Fibroblast of skin of right quadriceps (primary cell): ENCODE measurements at regions not wholly inside any gene's neighbourhood (a gene's known extent, or its start where the extent isn't known, plus 50 kb on each side); places are given as distances from the start of the nearest gene placed in this dataset.
"Not testable (repeated sequence)": the region's sequence is repeated elsewhere in the genome, so short reads cannot be mapped to it uniquely, and the experiment has no call there.

ENCODE experiments used
- DNase-seq: peaks from one replicate; pipeline ENCODE4 v3.0.0-alpha.2; 2013

DNA sequence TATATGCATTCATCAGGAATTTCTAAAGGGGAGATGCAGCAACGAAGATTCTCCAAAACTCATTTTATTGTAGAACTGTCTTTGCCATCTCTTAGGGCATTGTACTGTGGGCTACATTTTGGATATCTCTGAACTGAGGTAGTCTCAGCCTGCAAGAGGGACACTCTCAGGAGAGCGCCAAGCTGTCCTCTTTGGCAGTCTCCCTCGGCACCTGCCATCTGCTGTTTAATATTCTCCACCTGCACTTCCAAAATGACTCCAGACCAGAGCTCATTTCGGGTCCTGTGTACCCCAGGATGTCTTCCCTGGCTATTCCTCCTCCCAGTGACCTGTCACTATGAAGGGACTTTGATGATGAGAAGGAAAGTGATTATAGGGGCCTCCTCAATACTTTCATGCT lies 356.3 kb upstream of the C1orf174 start:
- no peak for DNase-seq

DNA sequence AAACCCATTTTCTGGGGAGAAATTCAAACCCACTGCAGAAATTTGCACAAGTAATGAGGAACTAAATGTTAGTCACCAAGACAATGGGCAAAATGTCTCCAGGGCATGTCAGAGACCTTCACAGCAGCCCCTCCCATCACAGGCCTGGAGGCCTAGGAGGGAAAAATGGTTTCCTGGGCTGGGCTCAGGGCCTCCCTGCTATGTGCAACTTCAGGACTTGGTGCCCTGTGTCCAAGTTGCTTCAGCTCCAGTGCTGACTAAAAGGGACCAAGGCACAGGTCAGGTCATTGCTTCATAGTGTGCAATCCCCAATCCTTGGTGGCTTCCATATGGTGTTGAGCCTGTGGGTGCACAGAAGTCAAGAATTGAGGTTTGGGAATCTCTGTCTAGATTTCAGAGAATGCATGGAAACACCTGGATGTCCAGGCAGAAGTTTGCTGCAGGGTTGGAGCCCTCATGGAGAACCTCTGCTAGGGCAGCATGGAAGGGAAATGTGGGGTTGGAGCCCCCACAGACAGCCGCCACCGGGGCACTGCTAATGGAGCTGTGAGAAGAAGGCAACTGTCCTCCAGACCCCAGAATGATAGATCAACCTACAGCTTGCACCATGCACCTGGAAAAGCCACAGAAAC lies 358.2 kb upstream of the C1orf174 start:
- not testable (repeated sequence) for DNase-seq

DNA sequence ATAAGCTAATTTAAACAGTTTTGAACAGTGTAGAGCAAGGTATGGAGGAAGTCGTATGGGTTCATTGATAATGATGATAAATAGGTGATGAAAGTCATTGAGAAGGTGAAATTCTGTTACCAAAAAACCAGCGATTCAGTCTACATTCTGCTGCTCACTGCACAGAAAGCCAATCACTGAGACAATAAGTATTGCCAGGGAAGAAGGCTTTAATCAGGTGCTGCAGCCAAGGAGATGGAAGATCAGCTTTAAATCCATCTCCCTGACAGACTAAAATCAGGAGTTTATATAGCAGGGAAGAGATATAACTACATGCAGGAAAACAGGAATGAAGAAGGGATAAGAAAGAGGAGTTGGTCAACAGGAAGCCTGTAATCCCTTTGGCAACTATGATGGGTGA lies 361.3 kb upstream of the C1orf174 start:
- no peak for DNase-seq

DNA sequence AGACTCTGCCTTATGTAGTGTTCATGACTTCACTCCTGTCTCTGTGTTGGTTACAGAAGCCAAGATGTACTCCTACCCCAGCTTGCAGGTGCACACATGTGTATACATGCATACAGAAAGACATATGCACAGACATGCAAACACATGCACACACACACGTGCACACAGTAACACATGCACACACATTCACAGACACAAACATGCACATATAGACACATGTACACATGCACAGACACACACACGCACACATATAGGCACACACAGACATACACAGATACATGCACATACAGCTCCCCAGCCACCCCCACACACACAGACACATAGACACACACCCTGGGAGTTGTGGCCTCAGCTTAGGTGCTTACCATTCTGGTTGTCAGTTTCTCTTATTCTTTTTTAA lies 362.6 kb upstream of the C1orf174 start:
- DNase-seq = no peak

DNA sequence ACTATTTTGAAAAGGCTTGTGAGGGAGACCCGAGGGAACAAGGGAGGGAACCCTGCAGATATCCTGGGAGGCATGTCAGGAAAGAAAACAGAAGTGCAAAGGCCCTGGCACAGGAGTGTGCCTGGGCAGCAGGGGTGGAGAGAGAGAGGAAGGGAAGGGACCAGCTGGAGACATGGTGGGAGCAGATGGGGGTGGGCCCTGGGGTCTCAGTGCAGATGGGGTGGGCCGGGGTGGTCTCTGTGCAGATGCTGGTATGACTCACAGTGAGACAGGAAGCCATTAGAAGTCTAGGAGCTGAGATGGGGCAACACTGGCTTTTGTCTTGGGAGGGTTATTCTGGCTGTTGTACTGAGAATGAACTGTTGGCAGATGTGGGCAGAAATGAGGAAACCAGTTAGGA lies 363.6 kb upstream of the C1orf174 start:
- no peak for DNase-seq

DNA sequence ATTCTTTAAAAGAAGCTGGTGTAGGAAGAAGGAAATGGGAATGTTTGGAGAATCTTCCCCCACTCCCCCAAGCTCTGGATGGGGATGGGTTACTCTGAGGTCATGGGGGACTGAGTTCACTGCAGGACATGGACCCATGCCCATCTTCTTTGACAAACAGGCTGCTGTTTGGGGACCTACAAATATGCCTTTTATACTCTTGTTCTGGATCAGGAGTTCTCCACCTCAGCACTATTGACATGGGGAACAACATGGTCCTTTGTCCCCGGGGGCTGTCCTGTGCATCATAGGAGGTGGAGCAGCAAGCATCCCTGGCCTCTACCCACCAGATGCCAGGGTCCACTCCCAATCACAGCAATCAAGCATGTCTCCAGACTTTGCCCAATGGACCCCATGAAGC lies 365.8 kb upstream of the C1orf174 start:
- DNase-seq = no peak

DNA sequence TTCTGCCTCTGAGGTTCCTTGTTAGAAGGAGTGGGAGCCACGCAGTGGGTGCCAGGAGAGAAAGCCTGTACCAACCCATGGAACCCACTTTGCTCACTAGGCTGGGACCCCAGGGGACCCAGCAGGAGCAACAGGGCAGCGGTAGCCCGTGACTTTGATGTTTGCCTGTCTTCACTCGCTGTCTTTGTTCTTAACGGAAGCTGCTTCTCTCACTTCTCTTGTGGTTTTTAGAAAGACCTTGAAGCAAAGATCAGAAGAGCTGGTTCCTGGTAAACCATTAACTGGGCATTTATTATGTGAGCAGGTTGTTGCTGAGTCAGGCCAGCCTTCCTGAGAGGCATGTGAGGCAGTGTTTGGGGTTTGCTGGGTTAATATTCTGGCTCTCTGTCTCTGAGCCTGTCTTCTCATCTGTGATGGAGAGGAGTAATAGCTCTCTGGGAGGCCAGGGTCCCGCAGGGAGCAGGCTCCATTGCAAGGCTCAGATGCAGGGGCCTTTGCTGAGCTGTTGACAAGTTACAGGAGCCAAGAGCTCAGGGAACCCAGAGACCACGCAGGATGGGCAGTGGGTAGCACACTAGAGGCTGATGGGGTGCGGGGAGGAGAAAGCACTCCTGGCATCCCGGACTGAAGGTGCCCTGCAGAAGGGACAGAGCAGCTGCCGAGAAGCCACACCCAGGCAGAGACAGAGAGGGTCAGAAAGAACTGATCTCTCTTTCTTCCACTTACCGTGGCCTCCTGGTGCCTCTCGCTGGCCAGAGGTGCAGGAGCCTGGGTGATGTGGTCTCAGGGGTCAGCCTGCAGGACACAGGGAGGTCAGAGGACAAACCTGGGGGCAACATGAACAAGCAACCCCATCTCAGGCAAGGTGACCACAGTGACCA lies 367.5 kb upstream of the C1orf174 start:
- no peak for DNase-seq

DNA sequence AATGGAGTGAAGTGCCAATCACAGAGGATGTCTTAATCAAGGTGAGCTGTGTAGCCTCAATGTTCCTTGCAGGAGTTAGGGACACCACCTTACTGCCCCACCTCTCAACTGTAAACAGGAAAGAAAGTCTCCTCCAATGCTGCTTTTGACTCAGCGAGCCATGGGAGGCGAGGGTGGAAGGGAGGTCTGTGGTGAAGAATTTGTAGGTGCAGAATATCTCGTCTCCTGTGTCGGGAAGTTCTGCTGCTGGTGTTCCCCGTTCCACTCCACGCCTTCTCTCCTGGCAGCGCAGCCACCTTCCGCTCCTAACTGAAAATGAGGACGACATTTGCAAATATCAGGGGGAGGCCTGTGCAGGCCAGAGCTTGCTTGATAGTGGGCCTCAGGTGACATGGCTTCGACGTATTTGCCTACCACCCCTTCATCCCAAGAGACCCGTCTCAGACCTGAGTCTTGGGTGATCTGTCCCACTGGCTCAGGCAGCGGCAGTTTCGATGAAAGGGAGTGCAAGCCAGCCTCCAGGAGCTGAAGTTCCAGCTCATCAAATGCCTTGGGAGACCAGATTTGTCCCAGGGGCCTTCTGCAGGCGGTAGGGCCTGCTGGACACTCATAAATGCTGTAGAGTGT lies 368.3 kb upstream of the C1orf174 start:
- no peak for DNase-seq

DNA sequence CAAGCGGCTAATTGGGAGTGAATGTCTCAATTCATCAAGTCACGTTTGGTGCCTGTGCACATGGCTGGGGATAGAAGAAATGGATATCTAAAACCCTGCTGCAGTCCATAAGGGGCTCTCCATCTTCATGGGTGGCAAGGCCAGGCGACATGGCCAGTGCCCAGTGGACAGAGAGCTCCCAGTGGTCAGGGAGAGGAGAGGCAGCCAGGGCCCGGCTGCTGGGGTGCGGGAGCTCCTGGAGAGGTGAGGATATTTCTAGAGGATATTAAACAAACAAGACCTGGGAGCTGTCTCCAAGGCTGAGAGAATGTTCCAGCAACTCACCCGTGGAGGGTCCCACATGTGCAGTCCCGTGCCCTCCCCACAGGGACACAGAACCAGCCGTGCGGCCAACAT lies 368.8 kb upstream of the C1orf174 start:
- DNase-seq = no peak

DNA sequence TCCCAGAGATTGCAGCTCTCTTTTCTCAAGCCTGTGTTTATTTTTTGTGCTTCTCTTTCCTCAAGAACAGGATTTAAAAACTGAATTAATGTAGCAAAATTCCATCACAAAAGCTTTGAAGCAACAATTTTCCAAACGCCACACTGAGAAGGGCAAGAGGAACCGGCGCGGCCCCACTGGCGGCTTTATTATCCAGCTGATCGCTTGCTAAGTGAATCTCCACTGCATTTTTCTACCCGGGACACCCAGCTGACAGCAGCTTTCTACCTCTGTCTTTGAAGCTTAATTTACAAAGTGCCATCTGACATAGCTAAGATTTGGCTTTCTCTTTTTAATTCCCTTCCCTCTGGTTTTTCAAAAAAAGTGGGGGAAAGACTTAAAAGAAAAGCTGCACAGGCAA lies 369.3 kb upstream of the C1orf174 start:
- DNase-seq = no peak

DNA sequence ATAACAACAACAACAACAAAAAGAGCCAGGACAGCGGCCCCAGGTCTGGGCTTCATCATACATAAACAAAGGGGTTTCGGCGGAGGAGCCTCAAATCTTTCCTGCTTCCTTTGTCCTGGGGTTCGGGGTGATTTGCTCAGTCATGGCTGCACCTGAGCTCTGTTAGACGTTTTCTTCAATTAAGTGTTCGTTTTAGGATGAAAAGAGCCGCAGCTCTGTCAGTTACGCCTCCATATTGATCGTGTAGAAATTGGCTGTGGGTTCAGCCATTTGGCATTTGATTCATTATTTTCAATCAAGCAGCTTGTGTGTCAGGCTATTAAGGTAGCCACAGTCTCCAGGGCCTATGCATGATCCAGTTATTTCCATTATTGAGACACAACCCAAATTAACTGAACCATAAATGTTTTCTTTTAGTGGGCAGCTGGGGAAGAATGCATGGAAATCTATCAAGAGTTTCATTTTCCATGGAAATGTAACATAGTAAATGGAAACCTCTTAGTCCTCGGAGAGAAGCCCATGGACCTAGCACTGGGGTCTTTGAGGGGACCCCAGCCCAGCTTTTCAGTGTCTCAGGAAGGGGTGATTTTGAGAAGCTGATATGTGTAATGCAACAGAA lies 370.0 kb upstream of the C1orf174 start:
- DNase-seq = no peak

DNA sequence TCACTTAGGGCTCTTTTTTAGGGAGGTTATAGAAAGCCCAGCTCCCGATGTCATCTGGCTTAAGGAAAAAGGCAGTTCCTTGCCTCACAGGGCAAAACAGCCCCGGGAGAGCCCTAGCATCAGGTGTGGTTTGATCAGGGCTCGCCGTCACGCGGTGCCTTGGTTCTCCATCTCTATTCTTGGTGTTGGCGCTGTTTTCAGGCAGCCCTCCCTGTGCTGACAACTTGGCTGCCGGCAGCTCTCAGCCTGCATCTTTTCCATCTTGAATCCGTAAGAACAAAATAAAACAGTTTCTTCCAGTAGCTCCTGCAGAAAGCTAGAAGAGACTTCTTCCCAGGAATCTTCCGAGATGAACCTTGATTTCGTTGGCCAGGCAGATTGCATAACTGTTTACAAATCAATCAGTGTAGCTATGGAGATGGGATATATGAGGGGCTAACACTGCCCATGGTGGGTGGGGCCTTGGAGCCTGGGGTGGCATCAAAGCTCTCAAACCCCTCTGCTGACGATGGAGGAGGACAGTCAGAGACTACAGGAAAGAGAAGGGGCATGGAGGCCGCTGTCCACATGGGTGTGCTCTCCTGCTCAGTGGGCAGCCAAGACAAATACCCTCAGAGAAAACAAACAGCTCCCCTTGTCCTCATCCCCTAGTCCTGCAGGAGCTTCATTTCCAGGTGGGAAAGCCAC lies 370.7 kb upstream of the C1orf174 start:
- no peak for DNase-seq

DNA sequence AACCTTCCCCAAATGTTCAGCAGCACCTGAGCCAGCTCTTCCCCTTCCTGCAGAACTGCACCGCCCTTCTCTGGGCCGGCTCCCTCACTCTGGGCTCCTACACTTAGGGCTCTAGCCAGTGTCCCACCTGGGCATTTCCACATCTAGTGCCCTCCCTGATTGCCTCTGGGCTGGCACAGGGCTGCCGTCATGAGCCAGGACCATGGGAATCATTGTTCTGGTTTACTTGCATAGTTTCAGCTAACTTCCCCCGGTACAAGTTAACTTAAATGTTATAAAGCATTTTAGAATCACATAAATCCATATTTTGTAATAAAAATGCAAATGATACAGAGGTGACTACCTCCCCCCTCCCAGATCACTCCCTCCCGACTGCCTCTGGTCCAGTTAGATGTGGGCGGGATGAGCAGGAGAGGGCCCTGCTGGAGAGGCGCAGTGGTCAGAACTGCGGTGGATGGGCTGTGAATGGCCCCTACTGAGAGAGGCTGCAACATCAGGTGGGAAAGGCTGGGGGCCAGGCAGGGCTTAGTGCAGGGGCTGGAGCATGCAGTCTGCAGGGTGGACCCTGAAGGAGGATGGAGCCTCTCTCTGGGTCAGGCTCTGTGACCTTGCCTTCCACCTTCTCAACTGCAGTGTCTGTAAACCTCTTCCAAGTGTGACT lies 371.4 kb upstream of the C1orf174 start:
- DNase-seq = no peak

DNA sequence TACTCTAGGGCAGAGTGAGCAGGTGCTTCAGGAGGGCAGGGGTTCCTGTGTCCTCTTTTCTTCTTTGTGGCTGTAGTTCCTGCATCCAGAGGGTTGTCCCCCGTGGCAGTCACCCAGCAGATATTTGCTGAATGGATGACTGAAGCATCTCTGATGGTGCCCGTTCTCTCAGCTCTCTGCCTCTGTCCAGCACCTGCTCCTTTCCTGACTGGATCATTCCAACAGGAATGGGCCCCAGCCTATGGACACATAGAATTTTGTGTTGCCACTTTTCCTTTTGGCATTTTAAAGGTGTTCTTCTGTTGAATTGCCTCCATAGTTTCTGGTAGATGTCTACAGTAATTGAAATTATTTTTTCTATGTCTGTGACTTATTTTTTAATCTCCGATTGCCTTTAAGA lies 372.5 kb upstream of the C1orf174 start:
- DNase-seq = no peak

DNA sequence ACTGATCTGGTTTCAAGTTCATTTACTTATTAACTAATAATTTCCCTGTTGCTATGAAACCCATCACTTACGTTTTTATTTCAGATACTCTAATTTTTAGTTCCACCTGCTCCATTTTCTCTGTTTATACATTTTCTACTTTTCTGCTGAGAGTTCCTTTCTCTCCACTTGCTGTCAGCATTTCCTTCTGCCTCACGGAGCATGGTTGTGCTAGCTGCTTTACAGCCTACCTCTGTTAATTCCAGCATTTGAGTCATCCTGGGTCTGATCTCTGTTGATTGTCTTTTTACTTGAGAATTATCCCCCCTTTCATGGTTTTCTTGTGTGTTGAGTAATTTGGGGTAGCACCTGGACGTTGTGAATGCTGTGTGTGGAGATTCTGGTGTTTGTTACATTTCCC lies 373.2 kb upstream of the C1orf174 start:
- no peak for DNase-seq

DNA sequence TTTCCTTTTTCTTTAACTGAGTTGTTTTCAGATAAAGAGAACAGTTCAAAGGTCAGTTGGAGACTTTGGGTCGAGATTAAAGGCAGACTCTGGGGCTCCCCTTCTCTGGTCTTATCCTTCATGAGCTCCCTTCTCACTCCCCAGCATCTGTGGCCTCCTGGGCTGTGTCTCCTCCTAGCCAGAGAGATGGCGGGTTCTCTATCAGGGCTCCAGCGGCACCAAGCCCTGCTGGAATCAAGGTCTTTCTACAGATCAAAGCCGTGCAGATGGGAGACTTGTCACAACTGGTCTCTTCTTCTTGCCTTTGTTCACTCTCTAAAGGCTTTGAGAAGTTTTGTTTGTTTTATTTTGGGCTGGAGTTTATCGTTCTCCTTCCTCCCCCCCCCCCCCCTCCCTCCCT lies 373.7 kb upstream of the C1orf174 start:
- no peak for DNase-seq

DNA sequence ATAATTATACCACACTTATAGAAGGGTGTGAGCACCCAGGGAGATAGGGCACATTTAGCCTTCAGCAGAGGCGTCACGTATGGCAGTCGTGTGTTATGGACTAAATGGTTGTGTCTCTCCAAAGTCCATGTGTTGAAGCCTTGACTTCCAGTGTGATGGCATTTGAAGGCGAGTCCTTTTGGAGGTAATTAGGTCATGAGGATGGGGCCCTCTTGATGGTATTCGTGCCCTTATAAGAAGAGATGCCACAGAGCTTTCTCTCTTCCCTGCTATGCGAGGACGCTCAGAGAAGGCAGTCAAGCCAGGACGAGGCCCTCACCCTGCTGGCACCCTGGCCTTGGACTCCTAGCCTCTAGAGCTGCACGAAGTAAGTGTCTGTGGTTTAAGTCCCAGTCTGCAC lies 375.0 kb upstream of the C1orf174 start:
- no peak for DNase-seq

DNA sequence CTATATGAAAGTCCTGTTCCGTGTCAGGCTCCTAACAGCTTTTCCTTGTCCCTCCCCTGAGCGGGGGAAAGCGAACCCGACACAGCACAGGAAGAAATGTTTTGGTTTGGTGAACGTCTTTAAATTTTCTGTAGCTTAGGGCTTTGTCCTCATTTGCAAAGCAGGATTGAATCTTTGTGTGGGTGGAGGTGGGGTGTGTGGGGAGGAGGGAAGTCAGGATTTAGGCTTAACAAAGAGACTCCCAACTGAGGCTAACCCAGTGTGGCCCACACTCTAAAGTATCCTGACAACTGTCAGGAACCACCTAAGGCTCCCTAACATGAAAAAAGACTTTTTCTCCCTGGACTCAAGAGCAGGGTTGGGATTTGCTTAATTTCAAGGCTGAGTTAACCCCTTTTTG lies 376.2 kb upstream of the C1orf174 start:
- no peak for DNase-seq

DNA sequence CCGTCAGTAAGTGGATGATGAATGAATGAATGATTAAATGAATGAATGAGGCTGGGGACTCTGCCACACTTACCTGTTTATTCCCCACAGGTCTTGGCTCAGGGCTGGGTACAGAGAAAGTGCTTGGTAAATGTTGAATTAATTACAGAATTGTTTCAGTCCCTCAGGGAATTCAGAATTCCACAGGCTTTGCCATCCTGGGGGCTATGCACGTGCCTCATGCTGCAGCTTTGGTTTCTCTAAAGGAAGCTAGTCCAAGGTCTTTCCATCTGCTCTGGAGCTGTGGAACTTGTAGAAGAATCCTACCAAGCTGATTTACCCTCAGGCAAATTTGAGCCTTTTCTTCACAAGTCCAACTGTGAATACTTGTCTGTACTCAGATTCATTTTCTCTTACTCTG lies 376.8 kb upstream of the AJAP1 start:
- DNase-seq = no peak

DNA sequence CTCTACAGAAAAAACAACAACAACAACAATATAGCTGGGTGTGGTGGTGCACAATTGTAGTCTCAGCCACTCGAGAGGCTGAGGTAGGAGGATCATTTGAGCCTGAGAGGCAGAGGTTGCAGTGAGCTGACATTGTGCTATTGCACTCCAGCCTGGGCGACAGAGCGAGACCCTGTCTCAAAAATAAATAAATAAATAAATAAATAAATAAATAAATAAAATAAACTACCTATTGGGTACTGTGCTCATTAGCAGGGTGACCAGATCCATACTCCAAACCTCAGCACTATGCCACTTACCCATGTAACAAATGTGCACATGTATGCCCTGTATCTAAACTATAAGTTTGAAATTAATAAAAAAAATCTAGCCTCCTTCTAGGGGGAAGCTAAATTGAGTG lies 369.4 kb upstream of the AJAP1 start:
- no peak for DNase-seq

DNA sequence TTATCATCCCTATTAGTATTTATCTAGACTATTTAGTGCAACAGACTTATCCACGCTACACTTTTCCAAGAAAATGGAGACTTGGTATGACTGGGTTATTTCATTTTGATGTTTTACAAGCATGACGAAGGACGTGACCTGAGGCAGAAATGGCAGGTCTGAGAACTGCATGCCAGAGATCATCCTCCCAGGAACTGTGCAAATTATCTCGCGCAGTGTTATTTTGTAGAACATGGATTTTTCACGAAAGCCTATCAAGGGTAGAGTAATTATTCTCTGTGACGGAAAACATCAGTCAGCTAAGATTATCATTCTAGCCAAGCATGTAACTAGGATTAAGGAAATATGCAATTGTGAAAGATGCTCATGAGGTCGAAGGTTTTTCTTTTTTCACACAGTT lies 361.5 kb upstream of the AJAP1 start:
- no peak for DNase-seq

DNA sequence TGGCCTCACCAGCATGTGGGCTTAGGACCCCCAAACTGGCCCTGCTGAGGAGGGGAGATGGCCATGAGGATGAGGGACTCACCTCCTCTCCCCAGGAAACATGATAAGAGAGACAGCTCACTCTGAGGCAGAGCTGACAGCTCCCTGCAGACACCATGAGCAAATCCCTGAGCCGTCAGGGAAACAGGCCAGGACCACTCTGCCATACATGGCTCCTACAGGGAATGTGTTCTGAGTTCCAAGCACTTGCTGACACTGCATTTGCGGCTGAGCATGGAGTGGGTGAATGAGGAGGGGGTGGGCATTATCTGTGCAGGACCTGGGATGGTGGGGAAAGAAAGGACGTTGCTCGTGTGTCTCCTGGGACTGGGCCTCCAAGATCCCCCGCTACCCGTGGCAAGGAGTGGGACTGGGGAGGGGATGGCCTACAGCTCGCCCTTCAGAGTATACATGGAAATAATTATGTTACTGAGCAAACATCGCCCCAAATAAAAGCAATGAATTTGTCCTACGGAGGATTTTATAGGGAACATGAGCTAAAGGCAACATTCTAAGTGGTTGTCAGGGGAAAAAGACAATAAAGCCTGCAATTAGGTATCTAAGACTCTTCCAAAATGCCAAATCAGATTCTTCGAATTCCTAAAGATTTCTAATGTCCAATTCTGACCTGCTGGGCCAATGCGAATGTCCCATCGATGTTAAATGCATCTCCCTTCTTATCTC lies 355.9 kb upstream of the AJAP1 start:
- no peak for DNase-seq
